Common myeloid progenitor, CD34-positive (primary cell): ENCODE measurements at regions not wholly inside any gene's neighbourhood (a gene's known extent, or its start where the extent isn't known, plus 50 kb on each side); places are given as distances from the start of the nearest gene placed in this dataset.
"Not testable (repeated sequence)": the region's sequence is repeated elsewhere in the genome, so short reads cannot be mapped to it uniquely, and the experiment has no call there.

Experiments used
- CTCF ChIA-PET: fragments of 350-600 bp; sonication (Branson Sonifier 250); formaldehyde crosslinking; loops from one replicate; lab custom pipeline; 2021; ENCODE audit warnings: antibody characterized with exemption; lab: Charles Lee
- POLR2A ChIA-PET: fragments of 350-600 bp; sonication (Branson Sonifier 250); formaldehyde crosslinking; loops from one replicate; lab custom pipeline; 2021; ENCODE audit warnings: antibody characterized with exemption; lab: Charles Lee
- DNase-seq, 3 donors: peaks; one replicate each; pipeline versions ENCODE4 v3.0.0 to v3.0.0-alpha.2; 2013
- H3K27ac ChIP-seq, 2 experiments: 1 replicate in 1 of 2; 2 replicates in 1 of 2; pipeline ENCODE4 v1.7.0; 2013; ENCODE audit warnings: inconsistent platforms in 2 of 2, low read length in 2 of 2, mild to moderate bottlenecking in 2 of 2, low read depth in 1 of 2, moderate library complexity in 1 of 2; ENCODE audit not compliant: severe bottlenecking in 2 of 2, insufficient read depth in 1 of 2, poor library complexity in 1 of 2
- H3K27me3 ChIP-seq, 5 experiments: replicated peaks in 2 of 5; 1 replicate in 3 of 5; 2 replicates in 2 of 5; pipeline versions ENCODE4 v1.6.1 to v1.7.0; 2013; ENCODE audit warnings: low read length in 4 of 5, mild to moderate bottlenecking in 2 of 5, moderate library complexity in 2 of 5, inconsistent platforms in 1 of 5; ENCODE audit not compliant: insufficient read depth in 5 of 5, control insufficient read depth in 4 of 5
- H3K36me3 ChIP-seq, 4 experiments: 1 replicate in 2 of 4; 2 replicates in 2 of 4; pipeline versions ENCODE4 v1.6.1 to v1.7.0; 2013; ENCODE audit warnings: low read length in 3 of 4, control low read depth in 1 of 4, mild to moderate bottlenecking in 1 of 4; ENCODE audit not compliant: control insufficient read depth in 4 of 4, insufficient read depth in 4 of 4
- H3K4me1 ChIP-seq, 4 experiments: 1 replicate in 3 of 4; 2 replicates in 1 of 4; pipeline versions ENCODE4 v1.6.1 to v1.7.1; 2013; ENCODE audit warnings: low read length in 3 of 4, mild to moderate bottlenecking in 3 of 4, control low read depth in 1 of 4, inconsistent platforms in 1 of 4, moderate library complexity in 1 of 4; ENCODE audit not compliant: control insufficient read depth in 4 of 4, insufficient read depth in 4 of 4; ENCODE audit errors: control extremely low read depth in 1 of 4
- H3K4me3 ChIP-seq, 7 experiments: 1 replicate in 4 of 7; 2 replicates in 3 of 7; pipeline versions ENCODE4 v1.5.1 to v1.7.0; 2013; ENCODE audit warnings: mild to moderate bottlenecking in 7 of 7, low read length in 6 of 7, moderate library complexity in 6 of 7, inconsistent platforms in 2 of 7, low read depth in 2 of 7, control low read depth in 1 of 7; ENCODE audit not compliant: insufficient read depth in 4 of 7, control insufficient read depth in 1 of 7; ENCODE audit errors: extremely low read depth in 1 of 7
- H3K9me3 ChIP-seq, 5 experiments: 1 replicate in 4 of 5; 2 replicates in 1 of 5; pipeline versions ENCODE4 v1.6.1 to v1.7.1; 2013; ENCODE audit warnings: low read length in 4 of 5, mild to moderate bottlenecking in 2 of 5, inconsistent platforms in 1 of 5, low read depth in 1 of 5, moderate library complexity in 1 of 5; ENCODE audit not compliant: control insufficient read depth in 4 of 5, insufficient read depth in 2 of 5; ENCODE audit errors: control extremely low read depth in 1 of 5
- WGBS: methylation state at CpG from one replicate; pipeline ENCODE4 v1.1.5; 2013; ENCODE audit not compliant: insufficient coverage; 5-methylcytosine and 5-hydroxymethylcytosine counted together

DNA sequence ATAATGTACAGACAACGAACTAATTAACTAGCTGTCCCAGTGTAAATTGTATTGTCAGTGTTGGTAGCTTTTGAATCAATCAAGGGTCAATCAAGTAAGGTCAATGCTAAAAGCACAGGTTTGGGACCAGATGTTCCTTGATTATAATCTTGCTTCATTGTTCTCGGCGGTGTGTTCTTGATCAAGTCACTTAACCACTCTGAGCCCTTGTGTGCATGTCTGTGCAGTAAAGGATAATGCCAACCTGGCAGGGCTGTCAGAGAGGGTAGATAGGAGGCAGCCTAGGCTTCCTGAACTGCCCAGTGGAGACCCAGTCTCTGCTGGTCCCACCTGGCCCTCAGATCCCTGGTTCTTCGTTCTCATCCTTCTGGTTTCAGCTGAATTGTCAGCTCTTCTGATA is 221.0 kb downstream of the EMX2 start:
- DNase-seq = no peak
- H3K36me3 ChIP-seq = no peaks in the 10 kb centered on the region
- H3K9me3 ChIP-seq = peaks cover 0 to under 1% (median 0%) of the 10 kb centered on the region in 5 experiments
- POLR2A ChIA-PET = no interaction called here
- H3K4me3 ChIP-seq = no peak overlapping the region
- WGBS = 100% methylated on average over 4 of the region's 4 CpGs
- H3K27ac ChIP-seq = no peak overlapping the region
- CTCF ChIA-PET = no interaction called here
- no peaks in the 10 kb centered on the region for H3K4me1 ChIP-seq
- peaks cover 2 to 28% (median 5%) of the 10 kb centered on the region in 5 experiments for H3K27me3 ChIP-seq

DNA sequence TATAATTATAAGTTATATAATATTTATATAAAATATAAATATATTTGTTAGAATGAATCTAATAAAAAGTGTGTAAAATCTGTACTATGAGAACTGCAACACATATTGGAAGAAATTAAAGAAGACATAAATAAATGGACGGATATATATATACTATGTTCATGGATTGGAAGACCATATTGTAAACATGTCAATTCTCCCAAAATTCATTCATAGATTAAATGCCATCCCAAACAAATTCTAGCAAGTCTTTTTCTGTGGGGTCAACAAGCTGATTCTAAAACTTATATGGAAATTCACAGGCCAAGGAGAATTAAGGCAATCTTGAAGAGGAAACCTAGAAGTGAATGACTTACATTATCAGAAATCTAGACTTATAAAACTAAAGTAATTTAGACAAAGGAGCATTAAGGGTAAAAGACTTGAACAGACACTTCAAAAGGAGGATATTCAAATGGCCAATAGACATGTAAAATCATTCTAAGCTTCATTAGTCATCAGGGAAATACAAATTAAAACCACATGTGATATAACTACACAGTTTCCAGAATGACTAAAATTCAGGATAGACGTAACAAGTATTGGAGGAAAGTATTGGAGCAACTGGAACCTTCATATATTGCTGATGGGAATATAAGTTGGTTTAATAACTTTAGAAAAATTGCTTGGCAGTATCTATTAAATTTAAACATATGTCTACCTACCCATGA is 225.9 kb downstream of the EMX2 start:
- H3K27ac ChIP-seq = no peak overlapping the region
- H3K9me3 ChIP-seq = peaks cover 0 to 3% (median 0%) of the 10 kb centered on the region in 5 experiments
- no peak overlapping the region for H3K4me3 ChIP-seq
- H3K27me3 ChIP-seq = peaks cover 0 to 18% (median 6%) of the 10 kb centered on the region in 5 experiments
- POLR2A ChIA-PET = no interaction called here
- no peaks in the 10 kb centered on the region for H3K4me1 ChIP-seq
- DNase-seq = no peak
- WGBS = no CpG with 5 or more reads among the region's 2 CpGs
- CTCF ChIA-PET = no interaction called here
- no peaks in the 10 kb centered on the region for H3K36me3 ChIP-seq

DNA sequence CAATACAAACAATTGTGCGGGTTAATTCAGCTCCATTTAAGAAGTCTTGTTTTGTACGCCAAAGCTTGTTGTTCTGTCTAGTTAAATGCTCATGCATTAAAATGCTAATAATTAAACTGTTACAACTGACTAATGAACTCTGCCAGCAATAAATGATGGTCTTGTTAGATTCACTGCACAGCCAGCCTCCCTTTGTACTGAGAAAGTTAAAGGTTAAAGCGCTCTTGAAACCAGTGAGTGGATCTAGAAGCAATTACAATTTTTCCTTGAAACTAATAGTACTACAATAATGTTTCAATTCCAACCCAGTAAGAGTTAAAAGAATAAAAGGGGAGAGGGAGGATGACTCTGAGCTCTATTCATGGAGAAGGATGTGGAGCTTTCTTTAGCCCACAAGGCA is 233.0 kb downstream of the EMX2 start:
- no CpG with 5 or more reads among the region's 3 CpGs for WGBS
- H3K27me3 ChIP-seq = peaks cover 0 to 9% (median 0%) of the 10 kb centered on the region in 5 experiments
- no peak overlapping the region for H3K27ac ChIP-seq
- H3K9me3 ChIP-seq = no peaks in the 10 kb centered on the region
- ChIA-PET CTCF (no interaction called here), POLR2A (no interaction called here)
- H3K4me3 ChIP-seq = no peak overlapping the region
- DNase-seq = no peak
- H3K4me1 ChIP-seq = no peaks in the 10 kb centered on the region
- H3K36me3 ChIP-seq = no peaks in the 10 kb centered on the region

DNA sequence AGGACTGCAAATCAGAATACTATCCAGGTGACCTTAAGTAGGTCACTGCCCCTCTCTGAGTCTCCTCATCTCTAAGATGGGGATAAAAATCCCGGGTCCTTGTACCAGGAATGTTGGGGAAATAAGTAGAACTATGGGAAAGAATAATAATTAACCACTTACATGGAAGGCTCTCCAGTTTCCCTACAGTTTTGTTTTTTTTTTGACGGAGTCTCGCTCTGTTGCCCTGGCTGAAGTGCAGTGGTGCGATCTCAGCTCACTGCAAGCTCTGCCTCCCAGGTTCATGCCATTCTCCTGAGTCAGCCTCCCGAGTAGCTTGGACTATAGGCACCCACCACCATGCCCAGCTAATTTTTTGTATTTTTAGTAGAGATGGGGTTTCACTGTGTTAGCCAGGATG is 234.7 kb downstream of the EMX2 start:
- WGBS = 93% methylated on average over 3 of the region's 5 CpGs
- CTCF ChIA-PET = not testable (repeated sequence)

DNA sequence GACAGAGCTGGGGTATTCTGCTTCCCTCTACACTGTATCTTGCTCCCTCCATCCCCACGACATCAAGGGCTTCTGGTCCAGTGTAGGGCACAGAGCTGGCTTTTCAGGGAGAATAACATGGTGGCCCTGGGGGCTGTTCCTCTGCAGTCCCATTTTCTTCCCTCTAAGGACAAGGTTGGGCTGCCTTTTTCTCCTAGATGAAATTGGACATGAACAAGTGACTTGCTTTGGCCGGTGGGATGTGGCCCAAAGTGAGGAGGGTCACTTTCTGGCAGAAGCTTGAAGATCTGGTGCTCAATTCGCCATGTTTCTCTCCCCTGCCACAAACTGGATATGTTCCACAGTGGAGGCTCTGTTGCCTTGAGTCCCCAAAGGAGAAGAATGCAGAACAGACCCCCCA is 235.7 kb downstream of the EMX2 start:
- no CpG with 5 or more reads among the region's 3 CpGs for WGBS
- no peaks in the 10 kb centered on the region for H3K4me1 ChIP-seq
- DNase-seq = no peak
- ChIA-PET POLR2A (no interaction called here), CTCF (no interaction called here)
- no peak overlapping the region for H3K27ac ChIP-seq
- no peaks in the 10 kb centered on the region for H3K9me3 ChIP-seq
- H3K36me3 ChIP-seq = no peaks in the 10 kb centered on the region
- H3K27me3 ChIP-seq = peaks cover 0 to 9% (median 0%) of the 10 kb centered on the region in 5 experiments
- H3K4me3 ChIP-seq = no peak overlapping the region

More for the DNA sequence above, 234.7 kb downstream of the EMX2 start:
- DNase-seq, POLR2A ChIA-PET, H3K36me3 ChIP-seq, H3K27me3 ChIP-seq, H3K9me3 ChIP-seq, H3K4me3 ChIP-seq, H3K27ac ChIP-seq, H3K4me1 ChIP-seq: not testable (repeated sequence)

DNA sequence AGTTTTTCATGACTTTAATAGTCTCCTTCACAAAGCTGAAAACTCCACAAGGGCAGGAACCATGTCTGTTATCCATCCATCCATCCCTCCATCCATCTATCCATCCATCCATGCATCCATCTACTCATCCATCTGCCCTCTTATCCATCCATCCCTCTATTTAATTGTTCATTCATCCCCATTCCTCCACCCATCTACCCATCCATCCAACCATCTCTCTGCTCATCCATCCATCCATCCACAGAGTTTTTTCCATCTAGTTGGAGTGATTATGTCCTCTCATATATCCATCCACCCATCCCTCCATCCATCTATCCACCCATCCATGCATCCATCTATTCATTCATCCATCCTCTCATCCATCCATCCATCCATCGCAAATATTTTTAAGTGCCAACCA is 237.9 kb downstream of the EMX2 start:
- H3K27me3 ChIP-seq = peaks cover 0 to 11% (median 0%) of the 10 kb centered on the region in 5 experiments
- WGBS = no CpG with 5 or more reads among the region's 1 CpG
- CTCF ChIA-PET = no interaction called here
- DNase-seq = no peak
- no peak overlapping the region for H3K4me3 ChIP-seq
- POLR2A ChIA-PET = interaction anchor here (0.6 kb wide), 1 partner anchor 78 kb away, joined by 4 read pairs; no protein-coding TSS in a partner anchor
- no peaks in the 10 kb centered on the region for H3K4me1 ChIP-seq
- H3K36me3 ChIP-seq = no peaks in the 10 kb centered on the region
- H3K9me3 ChIP-seq = peaks cover 0 to 1% (median 0%) of the 10 kb centered on the region in 5 experiments
- H3K27ac ChIP-seq = no peak overlapping the region

DNA sequence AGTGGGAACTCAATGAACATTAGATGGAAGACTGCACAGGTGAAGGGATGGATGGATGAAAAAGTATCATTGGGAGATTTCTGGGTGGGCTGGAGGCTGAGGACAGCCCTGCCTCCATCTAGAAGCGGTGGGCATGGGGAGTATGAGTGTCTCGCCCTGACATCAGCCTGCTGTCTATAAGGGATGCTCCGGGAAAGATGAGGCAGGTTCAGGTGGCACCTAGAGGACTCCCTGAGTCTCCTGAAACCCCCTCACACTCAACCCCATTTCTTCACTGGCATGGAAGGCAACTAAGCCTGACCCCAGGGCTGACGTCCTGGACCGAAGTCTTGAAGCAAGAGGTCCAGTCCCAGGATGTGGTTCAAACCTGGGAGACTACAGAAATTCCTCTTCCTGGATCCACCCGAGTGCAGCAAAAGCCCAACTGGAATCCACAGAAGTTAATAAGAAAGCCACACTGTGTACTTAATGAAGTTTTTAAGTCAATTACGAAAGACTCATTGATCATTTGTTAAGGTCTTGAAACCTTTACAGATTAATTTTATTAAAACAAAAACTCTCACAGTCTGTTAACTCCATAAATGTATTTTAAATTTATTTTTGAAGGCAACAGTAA is 238.8 kb downstream of the EMX2 start:
- Histone ChIP-seq H3K4me3 (no peak overlapping the region), H3K4me1 (no peaks in the 10 kb centered on the region), H3K27me3 (peaks cover 0 to 11% (median 0%) of the 10 kb centered on the region in 5 experiments), H3K27ac (no peak overlapping the region), H3K9me3 (peaks cover 0 to 1% (median 0%) of the 10 kb centered on the region in 5 experiments), H3K36me3 (no peaks in the 10 kb centered on the region)
- WGBS = 100% methylated on average over 3 of the region's 7 CpGs
- POLR2A ChIA-PET = no interaction called here
- CTCF ChIA-PET = no interaction called here
- no peak for DNase-seq
